ENCODE measurements at regions not wholly inside any gene's neighbourhood (a gene's known extent, or its start where the extent isn't known, plus 50 kb on each side); places are given as distances from the start of the nearest gene placed in this dataset.
"Not testable (repeated sequence)": the region's sequence is repeated elsewhere in the genome, so short reads cannot be mapped to it uniquely, and the experiment has no call there.

- Histone ChIP-seq H3K27me3 (ENCODE audit: control insufficient read depth, insufficient read depth, low read length) (no peaks in the 10 kb centered on the region), H3K4me1 (ENCODE audit: control insufficient read depth, insufficient read depth, low read length) (peaks cover 2% of the 10 kb centered on the region; the same call in 1 of the 2 replicates), H3K9me3 (ENCODE audit: control insufficient read depth, insufficient read depth, low read length) (no peaks in the 10 kb centered on the region), H3K36me3 (ENCODE audit: control insufficient read depth, insufficient read depth, low read length) (no peaks in the 10 kb centered on the region), H3K4me3 (ENCODE audit: low read length) (no peak overlapping the region), H3K27ac (ENCODE audit: low read length) (no peak overlapping the region)
- DNase-seq (ENCODE audit: low read depth, low spot score), result no peak
- WGBS (ENCODE audit: insufficient coverage, insufficient read length), result no CpG with 5 or more reads among the region's 1 CpG
These were observed 119.0 kb upstream of the KLF12 start for GRCh38 chr13:74253161-74253560.

- Histone ChIP-seq H3K27me3 (ENCODE audit: control insufficient read depth, insufficient read depth, low read length) (no peaks in the 10 kb centered on the region), H3K36me3 (ENCODE audit: control insufficient read depth, insufficient read depth, low read length) (no peaks in the 10 kb centered on the region), H3K9me3 (ENCODE audit: control insufficient read depth, insufficient read depth, low read length) (no peaks in the 10 kb centered on the region), H3K4me1 (ENCODE audit: control insufficient read depth, insufficient read depth, low read length) (no peaks in the 10 kb centered on the region), H3K27ac (ENCODE audit: low read length) (no peak overlapping the region), H3K4me3 (ENCODE audit: low read length) (no peak overlapping the region)
- no peak for DNase-seq (ENCODE audit: low read depth, low spot score)
- WGBS (ENCODE audit: insufficient coverage, insufficient read length), result no CpG with 5 or more reads among the region's 5 CpGs
These were observed 117.7 kb upstream of the KLF12 start for GRCh38 chr13:74251778-74252519.

- no peak overlapping the region for H3K4me3 ChIP-seq (ENCODE audit: low read length)
- DNase-seq (ENCODE audit: low read depth, low spot score), result no peak
- H3K9me3 ChIP-seq (ENCODE audit: control insufficient read depth, insufficient read depth, low read length), result no peaks in the 10 kb centered on the region
- no peaks in the 10 kb centered on the region for H3K27me3 ChIP-seq (ENCODE audit: control insufficient read depth, insufficient read depth, low read length)
- H3K27ac ChIP-seq (ENCODE audit: low read length), result no peak overlapping the region
- no peaks in the 10 kb centered on the region for H3K4me1 ChIP-seq (ENCODE audit: control insufficient read depth, insufficient read depth, low read length)
- H3K36me3 ChIP-seq (ENCODE audit: control insufficient read depth, insufficient read depth, low read length), result no peaks in the 10 kb centered on the region
- WGBS (ENCODE audit: insufficient coverage, insufficient read length), result no CpG with 5 or more reads among the region's 2 CpGs
These were observed 116.6 kb upstream of the KLF12 start for GRCh38 chr13:74250738-74251190.

GRCh38 chr13:74248477-74248876, 114.3 kb upstream of the KLF12 start:
- Histone ChIP-seq H3K4me3 (ENCODE audit: low read length) (no peak overlapping the region), H3K27me3 (ENCODE audit: control insufficient read depth, insufficient read depth, low read length) (no peaks in the 10 kb centered on the region), H3K4me1 (ENCODE audit: control insufficient read depth, insufficient read depth, low read length) (no peaks in the 10 kb centered on the region), H3K36me3 (ENCODE audit: control insufficient read depth, insufficient read depth, low read length) (no peaks in the 10 kb centered on the region), H3K27ac (ENCODE audit: low read length) (no peak overlapping the region), H3K9me3 (ENCODE audit: control insufficient read depth, insufficient read depth, low read length) (no peaks in the 10 kb centered on the region)
- no CpG with 5 or more reads among the region's 4 CpGs for WGBS (ENCODE audit: insufficient coverage, insufficient read length)
- DNase-seq (ENCODE audit: low read depth, low spot score), result no peak

- Histone ChIP-seq H3K4me3 (ENCODE audit: low read length) (no peak overlapping the region), H3K4me1 (ENCODE audit: control insufficient read depth, insufficient read depth, low read length) (no peaks in the 10 kb centered on the region), H3K36me3 (ENCODE audit: control insufficient read depth, insufficient read depth, low read length) (no peaks in the 10 kb centered on the region), H3K27me3 (ENCODE audit: control insufficient read depth, insufficient read depth, low read length) (no peaks in the 10 kb centered on the region), H3K27ac (ENCODE audit: low read length) (no peak overlapping the region), H3K9me3 (ENCODE audit: control insufficient read depth, insufficient read depth, low read length) (no peaks in the 10 kb centered on the region)
- no CpG with 5 or more reads among the region's 8 CpGs for WGBS (ENCODE audit: insufficient coverage, insufficient read length)
- DNase-seq (ENCODE audit: low read depth, low spot score), result no peak
These were observed 112.3 kb upstream of the KLF12 start for GRCh38 chr13:74246487-74246886.

- no peaks in the 10 kb centered on the region for H3K36me3 ChIP-seq (ENCODE audit: control insufficient read depth, insufficient read depth, low read length)
- no peak overlapping the region for H3K4me3 ChIP-seq (ENCODE audit: low read length)
- H3K27ac ChIP-seq (ENCODE audit: low read length), result no peak overlapping the region
- no peaks in the 10 kb centered on the region for H3K27me3 ChIP-seq (ENCODE audit: control insufficient read depth, insufficient read depth, low read length)
- DNase-seq (ENCODE audit: low read depth, low spot score), result no peak
- no peaks in the 10 kb centered on the region for H3K9me3 ChIP-seq (ENCODE audit: control insufficient read depth, insufficient read depth, low read length)
- WGBS (ENCODE audit: insufficient coverage, insufficient read length), result no CpG with 5 or more reads among the region's 5 CpGs
- no peaks in the 10 kb centered on the region for H3K4me1 ChIP-seq (ENCODE audit: control insufficient read depth, insufficient read depth, low read length)
These were observed 109.7 kb upstream of the KLF12 start for GRCh38 chr13:74243637-74244526.

GRCh38 chr13:74241343-74241742, 107.1 kb upstream of the KLF12 start:
- H3K9me3 ChIP-seq (ENCODE audit: control insufficient read depth, insufficient read depth, low read length); H3K27ac ChIP-seq (ENCODE audit: low read length); DNase-seq (ENCODE audit: low read depth, low spot score); H3K36me3 ChIP-seq (ENCODE audit: control insufficient read depth, insufficient read depth, low read length); H3K27me3 ChIP-seq (ENCODE audit: control insufficient read depth, insufficient read depth, low read length); H3K4me3 ChIP-seq (ENCODE audit: low read length); H3K4me1 ChIP-seq (ENCODE audit: control insufficient read depth, insufficient read depth, low read length): not testable (repeated sequence)
- WGBS (ENCODE audit: insufficient coverage, insufficient read length), result no CpG with 5 or more reads among the region's 19 CpGs

GRCh38 chr13:74230984-74231501, 96.8 kb upstream of the KLF12 start:
- H3K4me1 ChIP-seq (ENCODE audit: control insufficient read depth, insufficient read depth, low read length), result no peaks in the 10 kb centered on the region
- H3K9me3 ChIP-seq (ENCODE audit: control insufficient read depth, insufficient read depth, low read length), result no peaks in the 10 kb centered on the region
- H3K27me3 ChIP-seq (ENCODE audit: control insufficient read depth, insufficient read depth, low read length), result no peaks in the 10 kb centered on the region
- no peak overlapping the region for H3K4me3 ChIP-seq (ENCODE audit: low read length)
- no peak for DNase-seq (ENCODE audit: low read depth, low spot score)
- no peak overlapping the region for H3K27ac ChIP-seq (ENCODE audit: low read length)
- no peaks in the 10 kb centered on the region for H3K36me3 ChIP-seq (ENCODE audit: control insufficient read depth, insufficient read depth, low read length)
- no CpG with 5 or more reads among the region's 4 CpGs for WGBS (ENCODE audit: insufficient coverage, insufficient read length)

GRCh38 chr13:74229242-74229641, 95.0 kb upstream of the KLF12 start:
- no peaks in the 10 kb centered on the region for H3K36me3 ChIP-seq (ENCODE audit: control insufficient read depth, insufficient read depth, low read length)
- H3K9me3 ChIP-seq (ENCODE audit: control insufficient read depth, insufficient read depth, low read length), result no peaks in the 10 kb centered on the region
- H3K27me3 ChIP-seq (ENCODE audit: control insufficient read depth, insufficient read depth, low read length), result no peaks in the 10 kb centered on the region
- no CpG with 5 or more reads among the region's 4 CpGs for WGBS (ENCODE audit: insufficient coverage, insufficient read length)
- no peak overlapping the region for H3K4me3 ChIP-seq (ENCODE audit: low read length)
- H3K27ac ChIP-seq (ENCODE audit: low read length), result no peak overlapping the region
- H3K4me1 ChIP-seq (ENCODE audit: control insufficient read depth, insufficient read depth, low read length), result no peaks in the 10 kb centered on the region
- DNase-seq (ENCODE audit: low read depth, low spot score), result no peak

GRCh38 chr13:74227476-74228158, 93.4 kb upstream of the KLF12 start:
- Histone ChIP-seq H3K9me3 (ENCODE audit: control insufficient read depth, insufficient read depth, low read length) (no peaks in the 10 kb centered on the region), H3K27me3 (ENCODE audit: control insufficient read depth, insufficient read depth, low read length) (no peaks in the 10 kb centered on the region), H3K36me3 (ENCODE audit: control insufficient read depth, insufficient read depth, low read length) (no peaks in the 10 kb centered on the region), H3K4me3 (ENCODE audit: low read length) (no peak overlapping the region), H3K27ac (ENCODE audit: low read length) (no peak overlapping the region), H3K4me1 (ENCODE audit: control insufficient read depth, insufficient read depth, low read length) (no peaks in the 10 kb centered on the region)
- no CpG with 5 or more reads among the region's 6 CpGs for WGBS (ENCODE audit: insufficient coverage, insufficient read length)
- DNase-seq (ENCODE audit: low read depth, low spot score), result no peak

All from iPS DF 6.9 (cell line).